BLaER1 treated with 17β-estradiol and CSF1 and Interleukin-3, amounts not matched to agents 10 nM and 100 nM (cell line): ENCODE measurements at regions not wholly inside any gene's neighbourhood (a gene's known extent, or its start where the extent isn't known, plus 50 kb on each side); places are given as distances from the start of the nearest gene placed in this dataset.

Experiments used
- H3K27ac ChIP-seq, 11 experiments: shearing (Covaris generic); formaldehyde crosslinking; 2 replicates each; pipeline ENCODE4 v1.8.1; 2022
- H3K27me3 ChIP-seq, 11 experiments: shearing (Covaris generic); formaldehyde crosslinking; 2 replicates each; pipeline ENCODE4 v1.8.1; 2022
- H3K36me3 ChIP-seq, 11 experiments: shearing (Covaris generic); formaldehyde crosslinking; 2 replicates each; pipeline ENCODE4 v1.8.1; 2022
- H3K4me1 ChIP-seq, 10 experiments: shearing (Covaris generic); formaldehyde crosslinking; 2 replicates each; pipeline ENCODE4 v1.8.1; 2022
- H3K4me2 ChIP-seq, 11 experiments: shearing (Covaris generic); formaldehyde crosslinking; 2 replicates each; pipeline ENCODE4 v1.8.1; 2022
- H3K4me3 ChIP-seq, 10 experiments: shearing (Covaris generic); formaldehyde crosslinking; 2 replicates each; pipeline ENCODE4 v1.8.1; 2022
- H3K9ac ChIP-seq, 11 experiments: shearing (Covaris generic); formaldehyde crosslinking; 2 replicates each; pipeline ENCODE4 v1.8.1; 2022
- H3K9me3 ChIP-seq, 11 experiments: shearing (Covaris generic); formaldehyde crosslinking; replicated peaks in 1 of 11; 2 replicates each; pipeline ENCODE4 v1.8.1; 2022
- H4K20me1 ChIP-seq, 11 experiments: shearing (Covaris generic); formaldehyde crosslinking; 2 replicates each; pipeline ENCODE4 v1.8.1; 2022
- Cebpa-rat ChIP-seq, 11 experiments: shearing (Covaris generic); IDR thresholded peaks; 2 replicates each; pipeline ENCODE4 v1.8.1; 2022

GRCh38 chr1:5812295-5812694, 179.9 kb downstream of the NPHP4 start:
- H3K27ac ChIP-seq = peak overlapping the region in 1 of 11 experiments; percentile 19; a peak in 1 of 22 replicates
- H3K4me3 ChIP-seq = no peak overlapping the region
- TF ChIP-seq Cebpa-rat (IDR thresholded peaks at IDR 0.05) = peak in 7 of 11 experiments; percentile 15 to 83 (median 42); a peak in 9 of 22 replicates
- H4K20me1 ChIP-seq = no peaks in the 10 kb centered on the region; a peak in 1 of 22 replicates
- no peak overlapping the region for H3K9ac ChIP-seq
- H3K27me3 ChIP-seq = peaks cover 0 to 11% (median 0%) of the 10 kb centered on the region in 11 experiments; a peak in 4 of 22 replicates
- peak overlapping the region in 9 of 11 experiments; percentile 50 to 97 (median 85); a peak in 18 of 22 replicates for H3K4me2 ChIP-seq
- peaks cover 35 to 73% (median 66%) of the 10 kb centered on the region in 10 experiments for H3K4me1 ChIP-seq
- no peaks in the 10 kb centered on the region for H3K36me3 ChIP-seq
- peaks cover 0 to 10% (median under 1%) of the 10 kb centered on the region in 11 experiments; a peak in 7 of 22 replicates for H3K9me3 ChIP-seq

DNA sequence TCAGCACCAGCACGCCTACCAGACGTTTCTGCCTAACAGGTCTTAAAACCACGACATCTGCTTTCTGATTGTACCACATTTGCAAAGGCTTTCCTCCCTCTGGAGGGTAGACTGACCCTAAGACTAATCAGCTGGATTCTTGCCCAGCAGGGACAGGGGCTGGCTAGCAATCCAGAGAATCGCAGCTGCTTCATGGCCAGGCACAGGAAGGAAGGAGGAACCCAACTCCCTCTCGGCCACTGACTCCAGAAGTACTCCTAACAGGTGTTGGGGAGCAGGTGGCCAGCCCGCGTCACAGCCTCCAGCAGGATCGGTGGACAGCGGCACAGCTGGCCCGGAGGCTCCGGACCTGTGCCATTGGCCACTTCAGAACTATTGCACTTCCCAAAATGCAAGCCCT, 180.8 kb downstream of the NPHP4 start:
- Histone ChIP-seq H3K9ac (no peak overlapping the region), H3K4me2 (peak overlapping the region; percentile 10 to 97 (median 82); a peak in 20 of 22 replicates), H3K27me3 (peaks cover 0 to 11% (median 0%) of the 10 kb centered on the region in 11 experiments; a peak in 4 of 22 replicates), H3K4me1 (peaks cover 35 to 71% (median 64%) of the 10 kb centered on the region in 10 experiments), H3K36me3 (no peaks in the 10 kb centered on the region), H3K27ac (peak overlapping the region in 1 of 11 experiments; percentile 38; a peak in 1 of 22 replicates), H3K4me3 (no peak overlapping the region), H4K20me1 (no peaks in the 10 kb centered on the region; a peak in 1 of 22 replicates), H3K9me3 (peaks cover 0 to 8% (median 0%) of the 10 kb centered on the region in 11 experiments; a peak in 1 of 22 replicates)
- no peak for TF ChIP-seq Cebpa-rat (IDR thresholded peaks at IDR 0.05)

- H3K36me3 ChIP-seq = no peaks in the 10 kb centered on the region
- peaks cover 34 to 64% (median 58%) of the 10 kb centered on the region in 10 experiments for H3K4me1 ChIP-seq
- TF ChIP-seq Cebpa-rat (IDR thresholded peaks at IDR 0.05) = no peak
- peak overlapping the region in 9 of 11 experiments; percentile 41 to 97 (median 82); a peak in 18 of 22 replicates for H3K4me2 ChIP-seq
- H4K20me1 ChIP-seq = no peaks in the 10 kb centered on the region; a peak in 1 of 22 replicates
- peaks cover 0 to 8% (median 0%) of the 10 kb centered on the region in 11 experiments; a peak in 1 of 22 replicates for H3K9me3 ChIP-seq
- no peak overlapping the region; a peak in 1 of 20 replicates for H3K4me3 ChIP-seq
- H3K9ac ChIP-seq = peak overlapping the region in 2 of 11 experiments; percentile 12 to 45; a peak in 2 of 22 replicates
- H3K27me3 ChIP-seq = peaks cover 0 to 11% (median 0%) of the 10 kb centered on the region in 11 experiments; a peak in 4 of 22 replicates
- H3K27ac ChIP-seq = peak overlapping the region in 2 of 11 experiments; percentile 20 to 34; a peak in 2 of 22 replicates
Observed at GRCh38 chr1:5810553-5811270, 181.5 kb downstream of the NPHP4 start.

DNA sequence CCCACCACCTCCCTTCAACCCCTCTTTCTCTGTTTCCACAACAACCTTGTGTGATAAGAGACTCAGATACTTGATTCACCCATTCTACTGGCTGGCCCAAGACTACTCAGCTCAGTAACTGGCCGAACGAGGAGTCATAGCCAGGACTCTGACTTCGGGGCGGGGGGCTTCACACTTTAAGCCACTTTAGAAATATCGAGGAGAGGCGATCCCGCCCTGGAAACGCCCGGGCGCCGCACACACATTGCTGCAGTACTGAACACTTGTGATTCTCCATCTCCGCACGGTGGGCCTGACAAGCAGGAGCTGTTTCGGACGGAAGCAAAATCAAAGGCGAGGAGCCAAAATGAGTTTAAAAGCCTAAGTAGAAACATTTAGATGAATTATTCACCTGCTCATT, 182.1 kb downstream of the NPHP4 start:
- no peak for TF ChIP-seq Cebpa-rat (IDR thresholded peaks at IDR 0.05)
- H3K36me3 ChIP-seq = no peaks in the 10 kb centered on the region
- H3K9ac ChIP-seq = no peak overlapping the region
- H3K4me3 ChIP-seq = no peak overlapping the region
- peaks cover 0 to 8% (median 0%) of the 10 kb centered on the region in 11 experiments; a peak in 1 of 22 replicates for H3K9me3 ChIP-seq
- peaks cover 0 to 11% (median 0%) of the 10 kb centered on the region in 11 experiments; a peak in 4 of 22 replicates for H3K27me3 ChIP-seq
- peak overlapping the region in 7 of 11 experiments; percentile 71 to 97 (median 85); a peak in 13 of 22 replicates for H3K4me2 ChIP-seq
- H3K27ac ChIP-seq = no peak overlapping the region
- no peaks in the 10 kb centered on the region; a peak in 1 of 22 replicates for H4K20me1 ChIP-seq
- H3K4me1 ChIP-seq = peaks cover 28 to 58% (median 53%) of the 10 kb centered on the region in 10 experiments

DNA sequence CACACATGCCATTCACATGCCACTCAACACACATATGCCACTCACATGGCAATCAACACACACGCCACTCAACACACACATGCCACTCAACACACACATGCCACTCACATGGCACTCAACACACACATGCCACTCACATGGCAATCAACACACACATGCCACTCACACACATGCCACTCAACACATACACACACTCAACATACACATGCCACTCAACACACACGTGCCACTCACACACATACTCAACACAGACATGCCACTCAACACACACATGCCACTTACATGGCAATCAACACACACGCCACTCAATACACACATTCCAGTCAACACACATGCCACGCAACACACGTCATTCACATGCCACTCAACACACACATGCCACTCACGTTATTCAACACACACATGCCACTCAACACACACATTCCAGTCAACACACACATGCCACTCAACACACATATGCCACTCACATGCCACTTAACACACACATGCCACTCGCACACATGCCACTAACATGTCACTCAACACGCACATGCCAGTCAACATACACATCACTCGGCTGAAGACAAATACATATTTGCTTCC, 182.9 kb downstream of the NPHP4 start:
- H3K9ac ChIP-seq = no peak overlapping the region
- peaks cover 0 to 9% (median 0%) of the 10 kb centered on the region in 11 experiments; a peak in 5 of 22 replicates for H3K9me3 ChIP-seq
- peak overlapping the region in 3 of 11 experiments; percentile 85 to 97 (median 94); a peak in 4 of 22 replicates for H3K4me2 ChIP-seq
- no peak overlapping the region for H3K27ac ChIP-seq
- no peak overlapping the region for H3K4me3 ChIP-seq
- peaks cover 20 to 50% (median 44%) of the 10 kb centered on the region in 10 experiments for H3K4me1 ChIP-seq
- H3K27me3 ChIP-seq = peaks cover 0 to 11% (median 0%) of the 10 kb centered on the region in 11 experiments; a peak in 4 of 22 replicates
- H4K20me1 ChIP-seq = no peaks in the 10 kb centered on the region; a peak in 1 of 22 replicates
- TF ChIP-seq Cebpa-rat (IDR thresholded peaks at IDR 0.05) = no peak
- H3K36me3 ChIP-seq = no peaks in the 10 kb centered on the region

DNA sequence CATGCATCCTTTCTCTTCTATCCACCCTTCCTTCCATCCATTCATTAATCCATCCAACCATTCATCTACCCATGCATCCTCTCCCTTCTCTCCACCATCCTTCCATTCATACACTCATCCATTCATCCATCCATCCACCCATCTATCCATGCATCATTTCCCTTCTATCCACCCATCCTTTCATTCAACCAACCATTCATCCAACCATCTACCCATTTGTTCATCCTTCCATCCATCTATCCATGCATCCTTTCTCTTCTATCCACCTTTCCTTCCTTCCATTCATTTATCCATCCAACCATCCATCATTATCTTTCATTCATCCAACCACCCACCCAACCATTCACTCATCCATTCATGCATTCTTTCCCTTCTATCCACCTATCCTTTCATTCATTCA, 188.4 kb downstream of the NPHP4 start:
- no peak overlapping the region for H3K4me2 ChIP-seq
- TF ChIP-seq Cebpa-rat (IDR thresholded peaks at IDR 0.05) = no peak
- peaks cover 0 to 41% (median 20%) of the 10 kb centered on the region in 10 experiments; a peak in 16 of 20 replicates for H3K4me1 ChIP-seq
- H3K9ac ChIP-seq = no peak overlapping the region
- no peaks in the 10 kb centered on the region for H4K20me1 ChIP-seq
- H3K9me3 ChIP-seq = peaks cover 0 to 20% (median 11%) of the 10 kb centered on the region in 11 experiments; a peak in 10 of 22 replicates
- no peaks in the 10 kb centered on the region for H3K27me3 ChIP-seq
- H3K27ac ChIP-seq = no peak overlapping the region
- no peak overlapping the region for H3K4me3 ChIP-seq
- no peaks in the 10 kb centered on the region for H3K36me3 ChIP-seq

DNA sequence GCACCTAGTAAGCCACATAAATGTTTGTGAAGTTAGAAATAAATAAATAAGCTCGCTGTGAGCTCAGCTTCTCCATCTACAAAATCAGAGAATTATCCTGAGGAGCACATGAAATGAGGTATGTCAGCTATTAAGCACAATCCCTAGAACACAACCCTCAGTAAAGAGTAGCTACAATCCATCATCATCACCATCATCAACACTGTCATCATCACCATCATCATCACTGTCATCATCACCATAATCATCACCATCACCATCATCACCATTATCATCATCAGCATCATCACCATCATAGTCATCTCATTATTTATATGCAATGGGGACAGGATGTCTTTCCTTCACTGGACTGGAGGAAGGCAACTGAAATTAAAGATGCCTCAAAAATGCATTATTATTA, 189.6 kb downstream of the NPHP4 start:
- H3K4me2 ChIP-seq = peak overlapping the region in 5 of 11 experiments; percentile 23 to 75 (median 64); a peak in 6 of 22 replicates
- no peak overlapping the region for H3K9ac ChIP-seq
- H3K27me3 ChIP-seq = peaks cover 0 to under 1% (median 0%) of the 10 kb centered on the region in 11 experiments; a peak in 1 of 22 replicates
- H3K4me3 ChIP-seq = no peak overlapping the region
- H4K20me1 ChIP-seq = no peaks in the 10 kb centered on the region
- H3K4me1 ChIP-seq = peaks cover 0 to 48% (median 28%) of the 10 kb centered on the region in 10 experiments; a peak in 16 of 20 replicates
- peaks cover 0 to 20% (median 13%) of the 10 kb centered on the region in 11 experiments; a peak in 10 of 22 replicates for H3K9me3 ChIP-seq
- TF ChIP-seq Cebpa-rat (IDR thresholded peaks at IDR 0.05) = no peak
- H3K27ac ChIP-seq = peak overlapping the region in 4 of 11 experiments; percentile 3 to 44 (median 19); a peak in 4 of 22 replicates
- no peaks in the 10 kb centered on the region for H3K36me3 ChIP-seq

DNA sequence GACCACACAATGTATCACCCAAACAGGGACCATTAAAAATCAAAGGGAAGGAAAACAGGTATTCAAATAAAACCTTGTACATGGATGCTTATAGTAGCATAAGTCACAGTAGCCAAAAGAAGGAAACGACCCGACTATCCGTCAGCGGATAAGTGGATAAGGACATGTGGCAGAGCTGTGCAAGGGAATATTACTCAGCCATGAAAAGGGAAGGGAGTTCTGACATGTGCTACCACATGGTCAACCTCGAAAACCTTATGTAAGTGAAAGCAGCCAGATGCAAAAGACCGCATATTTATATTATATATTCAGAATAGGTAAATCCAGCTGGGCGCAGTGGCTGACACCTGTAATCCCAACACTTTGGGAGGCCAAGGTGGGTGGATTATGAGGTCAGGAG, 193.3 kb downstream of the NPHP4 start:
- H3K36me3 ChIP-seq = no peaks in the 10 kb centered on the region
- H3K27ac ChIP-seq = no peak overlapping the region
- peaks cover 0 to 66% (median 42%) of the 10 kb centered on the region in 10 experiments; a peak in 17 of 20 replicates for H3K4me1 ChIP-seq
- H4K20me1 ChIP-seq = no peaks in the 10 kb centered on the region
- no peak overlapping the region for H3K4me3 ChIP-seq
- H3K9me3 ChIP-seq = peaks cover 0 to 16% (median 10%) of the 10 kb centered on the region in 11 experiments; a peak in 10 of 22 replicates
- H3K4me2 ChIP-seq = no peak overlapping the region
- no peak for TF ChIP-seq Cebpa-rat (IDR thresholded peaks at IDR 0.05)
- no peak overlapping the region for H3K9ac ChIP-seq
- peaks cover 0 to 3% (median 0%) of the 10 kb centered on the region in 11 experiments; a peak in 1 of 22 replicates for H3K27me3 ChIP-seq
